Stimulated activated CD8-positive, alpha-beta memory T cell treated with anti-CD3 and anti-CD28 coated beads, Interleukin-12 subunit alpha, Interleukin-12 subunit beta, amount 100 ng/mL, for 4 hours (primary cell): ENCODE measurements at regions not wholly inside any gene's neighbourhood (a gene's known extent, or its start where the extent isn't known, plus 50 kb on each side); places are given as distances from the start of the nearest gene placed in this dataset.
"Not testable (repeated sequence)": the region's sequence is repeated elsewhere in the genome, so short reads cannot be mapped to it uniquely, and the experiment has no call there.

Experiments
- DNase-seq: peaks from one replicate; pipeline ENCODE4 v3.0.0-alpha.2; 2020; ENCODE audit warnings: low read depth

DNA sequence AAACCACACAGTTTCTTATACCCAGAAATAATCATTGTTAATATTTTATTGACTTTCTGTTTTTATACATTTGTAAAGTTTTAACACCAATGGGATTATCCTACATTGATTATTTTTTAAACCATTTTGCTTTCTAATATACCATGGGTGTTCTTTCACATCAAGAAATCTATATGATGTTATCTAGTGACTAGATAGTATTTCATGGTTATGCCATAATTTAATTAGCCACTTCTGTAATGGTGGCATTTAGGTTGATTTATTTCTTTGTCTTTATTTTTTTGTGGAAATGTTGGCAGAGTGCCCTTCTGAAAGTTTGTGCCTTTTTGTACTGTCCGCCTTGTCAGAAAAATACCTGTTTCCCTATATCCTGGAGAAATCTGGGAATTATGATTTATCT lies 193.3 kb downstream of the CEP135 start:
- DNase-seq, result no peak

- DNase-seq, result no peak
These were observed 190.6 kb downstream of the CEP135 start for GRCh38 chr4:56139241-56139827.

DNA sequence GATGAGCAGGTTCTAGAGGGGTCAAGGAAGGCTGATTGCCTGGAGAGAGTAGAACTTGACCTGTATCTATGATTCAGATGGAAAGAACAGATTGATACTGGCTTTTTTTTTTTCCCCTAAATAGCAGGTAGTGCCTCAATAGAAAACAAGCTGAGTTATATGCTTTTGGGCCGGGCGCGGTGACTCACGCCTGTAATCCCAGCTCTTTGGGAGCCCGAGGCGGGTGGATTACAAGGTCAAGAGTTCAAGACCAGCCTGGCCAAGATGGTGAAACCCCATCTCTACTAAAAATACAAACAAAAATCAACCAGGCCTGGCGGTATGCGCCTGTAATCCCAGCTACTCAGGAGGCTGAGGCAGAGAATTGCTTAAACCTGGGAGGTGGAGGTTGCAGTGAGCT lies 186.1 kb downstream of the CEP135 start:
- not testable (repeated sequence) for DNase-seq

DNA sequence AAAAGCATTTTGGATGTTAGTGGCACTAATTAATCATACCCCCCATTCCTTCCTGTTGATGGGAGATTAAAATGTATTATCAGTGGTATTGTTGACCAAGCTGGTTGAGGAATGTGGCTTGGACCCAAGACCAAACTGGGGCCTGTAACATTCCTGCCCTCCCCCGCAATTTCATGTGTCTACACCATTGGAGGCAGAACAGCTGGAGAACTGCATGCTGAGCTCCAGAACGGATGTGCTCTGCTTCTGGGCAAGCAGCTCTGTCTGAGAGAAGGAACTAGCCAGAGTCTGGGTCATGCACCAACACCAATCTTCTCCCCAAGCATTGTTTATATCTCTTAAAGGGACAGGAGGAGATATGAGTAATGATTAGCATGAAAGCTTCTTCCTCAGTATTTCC lies 185.5 kb downstream of the CEP135 start:
- no peak for DNase-seq

DNA sequence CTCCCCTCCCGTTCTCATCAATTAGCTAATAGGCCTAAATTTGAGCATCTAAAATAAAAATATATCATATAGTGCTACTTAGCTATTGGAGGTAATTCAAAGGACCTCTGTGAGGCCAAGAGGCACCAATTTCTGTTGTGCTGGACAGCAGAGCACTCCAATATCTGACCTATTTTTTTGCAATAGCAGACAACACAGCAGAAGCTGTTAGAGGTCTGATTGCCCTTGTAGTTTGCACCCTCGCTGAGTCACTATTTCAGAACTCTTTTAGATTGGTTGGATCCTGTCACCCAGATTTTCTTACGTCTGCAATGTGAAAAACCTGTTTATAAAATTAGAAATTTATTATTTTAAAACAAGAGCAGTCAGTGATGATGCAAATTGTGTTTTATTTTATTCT lies 184.1 kb downstream of the CEP135 start:
- DNase-seq, result no peak

GRCh38 chr4:56132188-56132587 lies 183.4 kb downstream of the CEP135 start:
- not testable (repeated sequence) for DNase-seq

- no peak for DNase-seq
These were observed 181.9 kb downstream of the CEP135 start for GRCh38 chr4:56130606-56131155.

GRCh38 chr4:56129431-56129861 lies 180.7 kb downstream of the CEP135 start:
- DNase-seq, result no peak

DNA sequence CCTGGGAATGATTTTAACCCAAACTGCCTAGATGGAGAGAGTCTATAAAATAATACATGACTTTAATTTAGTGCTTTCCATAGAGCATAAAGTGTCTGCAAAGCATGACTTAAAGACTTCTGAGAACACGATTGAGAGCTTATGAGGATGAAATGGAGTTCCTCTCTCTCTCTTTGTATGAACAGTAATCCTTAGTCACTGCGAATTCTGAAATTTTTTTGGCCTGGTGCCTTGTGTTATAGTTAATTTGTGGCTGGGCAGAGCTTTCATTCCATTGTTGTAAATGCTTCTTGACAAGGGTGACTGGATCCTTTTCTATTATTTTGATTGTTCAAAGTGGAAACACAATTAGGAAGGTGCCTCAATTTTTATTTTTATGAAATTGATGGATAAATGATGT lies 179.5 kb downstream of the CEP135 start:
- no peak for DNase-seq

DNA sequence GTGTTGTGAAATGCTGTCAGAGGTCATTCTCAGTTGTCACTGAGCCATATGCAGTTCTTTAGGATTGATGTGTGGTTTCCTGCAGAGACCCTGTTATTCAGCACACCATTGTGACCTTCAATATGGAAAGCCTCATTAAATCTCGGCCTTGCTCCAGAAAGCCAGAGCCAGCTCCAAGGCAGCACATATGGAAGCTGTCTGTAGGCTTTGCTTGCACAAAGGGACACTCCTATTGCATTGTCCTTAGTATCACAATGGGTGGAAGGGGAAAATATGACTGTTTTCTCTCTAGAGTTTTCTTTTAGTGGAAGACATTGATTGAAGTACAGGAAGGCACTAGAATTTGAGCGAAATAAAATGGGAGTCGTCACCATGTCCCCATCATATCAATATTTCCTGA lies 179.0 kb downstream of the CEP135 start:
- DNase-seq, result no peak

GRCh38 chr4:56123547-56123946 lies 174.8 kb downstream of the CEP135 start:
- no peak for DNase-seq

DNA sequence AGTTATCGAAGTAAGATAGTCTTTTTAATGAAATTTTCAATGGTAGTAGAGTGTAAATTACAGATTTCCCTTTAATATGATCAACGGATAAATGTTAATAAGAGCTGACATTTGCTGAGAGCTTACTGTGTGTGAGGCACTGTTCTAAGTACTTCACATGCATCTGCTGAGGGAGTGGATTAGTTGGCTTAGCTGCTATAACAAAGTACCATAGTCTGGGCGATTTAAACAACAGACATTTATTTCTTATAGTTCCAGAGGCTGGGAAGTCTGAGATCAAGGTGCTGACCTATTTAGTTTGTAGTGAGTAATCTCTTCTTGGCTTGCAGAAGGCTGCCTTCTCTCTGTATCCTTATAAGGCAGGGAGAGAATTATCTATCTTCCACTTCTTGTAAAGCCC lies 174.3 kb downstream of the CEP135 start:
- no peak for DNase-seq

GRCh38 chr4:56118845-56119244 lies 170.1 kb downstream of the CEP135 start:
- no peak for DNase-seq

- DNase-seq, result no peak
These were observed 169.3 kb downstream of the CEP135 start for GRCh38 chr4:56118055-56118454.

- no peak for DNase-seq
These were observed 167.2 kb downstream of the CEP135 start for GRCh38 chr4:56115898-56116297.

- DNase-seq, result no peak
These were observed 163.6 kb downstream of the CEP135 start for GRCh38 chr4:56112377-56112776.

GRCh38 chr4:56106180-56107147 lies 157.7 kb downstream of the CEP135 start:
- DNase-seq, result no peak

- no peak for DNase-seq
These were observed 155.4 kb downstream of the CEP135 start for GRCh38 chr4:56104188-56104587.

DNA sequence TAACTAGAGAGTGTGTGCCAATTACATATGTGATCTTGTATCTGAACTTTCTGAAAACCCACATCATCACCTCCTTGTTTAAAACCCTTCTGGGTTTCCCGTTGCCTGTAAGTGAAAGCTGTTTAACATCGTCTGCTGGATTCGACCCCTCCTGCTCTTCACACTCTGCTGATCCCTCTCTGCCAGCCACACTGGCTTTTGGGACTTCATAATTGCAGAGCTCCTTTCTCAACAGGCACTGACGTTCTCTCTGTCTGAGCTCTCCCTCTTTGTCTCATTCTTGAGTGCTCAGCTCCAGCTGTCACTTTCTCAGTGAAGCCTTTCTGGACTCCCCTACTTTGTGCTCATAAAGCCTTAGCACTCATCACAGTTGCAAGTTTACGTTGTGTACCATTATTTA lies 153.9 kb downstream of the CEP135 start:
- DNase-seq, result no peak

GRCh38 chr4:56099378-56099786 lies 150.6 kb downstream of the CEP135 start:
- no peak for DNase-seq

GRCh38 chr4:56093576-56093975 lies 144.8 kb downstream of the CEP135 start:
- no peak for DNase-seq

- DNase-seq, result no peak
These were observed 143.8 kb downstream of the CEP135 start for GRCh38 chr4:56092540-56092939.

DNA sequence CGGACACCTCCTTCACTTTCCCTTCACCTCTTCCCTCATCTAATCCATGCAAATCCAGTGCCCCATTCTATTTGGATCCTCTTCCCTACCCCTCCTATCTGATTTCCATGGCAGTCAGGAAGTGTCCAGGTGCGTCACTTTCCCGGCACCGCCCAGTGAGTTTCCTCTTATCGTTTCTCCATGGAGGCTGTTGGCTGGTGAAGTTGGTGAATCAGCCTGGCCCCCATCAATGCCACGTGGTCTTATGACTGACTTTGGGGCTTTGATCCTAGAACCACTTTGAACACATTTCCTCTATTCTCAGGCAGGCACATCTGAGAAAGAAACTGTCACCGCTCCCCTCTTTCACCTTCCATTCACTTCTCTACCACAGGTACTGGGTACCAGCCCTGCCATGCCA lies 137.8 kb downstream of the CEP135 start:
- no peak for DNase-seq
